Umbilical cord (tissue), 1 donor: ENCODE measurements at regions not wholly inside any gene's neighbourhood (a gene's known extent, or its start where the extent isn't known, plus 50 kb on each side); places are given as distances from the start of the nearest gene placed in this dataset.

Experiments used
- DNase-seq: peaks from one replicate; pipeline ENCODE4 v3.0.0-alpha.2; 2015; ENCODE audit warnings: low spot score

DNA sequence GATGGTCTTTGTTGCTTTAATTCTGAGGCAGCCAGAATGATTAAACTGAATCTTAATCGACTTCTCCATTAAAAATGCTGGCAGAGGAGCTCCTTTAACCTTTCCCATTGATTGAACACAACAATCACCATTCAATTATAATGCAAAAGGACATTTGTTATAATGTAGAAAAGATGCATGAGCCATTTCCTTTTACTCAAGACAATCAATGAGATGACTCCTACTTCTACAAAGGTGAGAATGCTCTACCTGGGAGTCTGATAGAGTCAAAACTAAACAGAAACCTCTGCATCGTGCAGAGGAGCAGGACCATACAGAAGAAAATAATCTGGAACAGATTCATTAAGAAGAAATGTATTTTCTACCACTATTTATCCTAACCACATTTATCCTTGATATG lies 253.6 kb upstream of the DACH1 start:
- DNase-seq = no peak

DNA sequence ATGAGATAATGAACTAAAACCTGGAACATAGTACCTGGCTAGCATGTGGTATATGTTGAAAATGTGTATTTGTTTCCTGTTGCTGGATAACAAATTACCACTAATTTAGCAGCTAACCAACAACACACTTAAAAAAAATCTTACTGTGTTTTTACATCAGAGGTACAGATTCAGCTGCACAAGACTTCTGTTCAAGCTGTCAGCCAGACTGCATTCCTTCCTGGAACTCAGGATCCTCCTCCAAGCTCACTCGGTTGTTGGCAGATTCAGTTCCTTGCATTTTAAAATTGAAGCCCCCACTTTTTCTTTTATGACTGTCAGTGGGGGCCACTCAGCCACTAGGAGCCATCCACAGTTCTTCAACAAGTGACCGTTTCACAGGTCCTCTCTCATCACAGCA lies 246.9 kb upstream of the DACH1 start:
- DNase-seq = no peak

DNA sequence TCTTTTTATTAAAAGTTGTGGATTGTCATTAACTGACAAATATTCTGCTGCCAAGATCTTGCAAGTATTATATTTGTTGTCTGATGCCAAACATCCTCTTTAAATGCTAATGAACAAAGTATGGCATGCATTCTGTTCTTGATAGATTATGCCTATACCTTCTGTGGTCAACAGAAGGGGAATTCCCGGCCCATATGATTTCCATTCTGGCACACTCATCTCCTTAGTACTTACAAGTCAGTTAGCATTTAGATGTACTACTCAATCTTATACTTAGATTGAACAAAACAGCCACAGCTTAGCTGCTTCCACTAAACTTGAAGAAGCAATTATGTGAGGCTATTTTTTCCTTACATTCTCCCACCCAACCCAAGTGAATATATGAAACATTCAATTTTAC lies 246.1 kb upstream of the DACH1 start:
- no peak for DNase-seq

DNA sequence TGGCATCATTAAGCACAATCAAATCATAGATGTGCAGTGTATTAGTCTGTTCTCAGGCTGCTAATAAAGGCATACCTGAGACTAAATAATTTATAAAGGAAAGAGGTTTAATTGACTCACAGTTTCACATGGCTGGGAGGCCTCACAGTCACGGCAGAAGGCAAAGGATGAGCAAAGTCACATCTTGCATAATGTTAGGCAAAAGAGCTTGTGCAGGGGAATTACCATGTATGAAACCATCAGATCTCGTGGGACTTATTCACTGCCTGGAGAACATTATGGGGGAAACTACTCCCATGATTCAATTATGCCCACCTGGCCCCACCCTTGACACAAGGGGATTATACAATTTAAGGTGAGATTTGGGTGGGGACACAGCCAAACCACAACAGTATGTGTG lies 245.2 kb upstream of the DACH1 start:
- no peak for DNase-seq

DNA sequence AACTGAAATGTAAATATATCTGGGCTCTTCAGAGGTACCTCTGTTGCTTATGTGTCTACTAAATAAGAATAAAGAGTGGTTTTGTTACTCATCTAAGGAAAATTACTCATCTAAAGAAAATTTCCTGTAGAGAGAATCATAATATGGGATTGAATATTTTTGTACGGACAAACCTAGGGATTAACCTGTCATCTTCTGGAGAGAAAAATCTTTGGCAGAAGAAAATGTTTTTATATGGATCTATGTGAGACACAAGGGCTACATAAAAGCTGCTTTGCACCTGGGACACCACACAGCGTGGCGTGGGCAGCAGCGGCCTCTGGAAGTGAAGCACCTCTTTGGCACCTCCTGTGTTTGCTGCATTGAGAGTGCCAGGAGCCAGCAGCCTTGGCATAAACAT lies 242.9 kb upstream of the DACH1 start:
- DNase-seq = no peak

DNA sequence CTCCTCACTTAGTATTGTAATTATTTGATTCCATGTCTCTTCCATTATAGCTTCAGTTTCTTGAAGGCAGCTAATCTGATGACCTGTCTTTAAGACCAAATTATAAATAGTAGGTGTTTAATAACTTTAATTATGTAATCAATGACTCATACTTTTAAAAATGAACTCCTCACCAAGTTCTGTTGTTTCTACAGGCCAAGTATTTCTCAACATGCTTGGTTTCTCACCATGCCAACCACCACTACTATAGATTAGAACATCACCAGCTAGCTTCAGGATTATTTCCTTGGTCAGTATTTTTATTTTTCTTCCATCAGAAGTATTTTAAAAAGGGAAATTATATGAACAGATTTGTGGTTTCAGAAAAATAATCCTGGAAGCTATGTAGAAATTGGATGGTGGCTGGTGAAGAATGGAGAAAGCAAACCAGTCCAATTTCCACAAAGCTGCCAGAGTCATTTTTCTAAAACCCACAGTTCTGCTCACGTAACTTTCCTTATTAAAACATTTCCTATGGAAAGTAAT lies 237.7 kb upstream of the DACH1 start:
- no peak for DNase-seq

DNA sequence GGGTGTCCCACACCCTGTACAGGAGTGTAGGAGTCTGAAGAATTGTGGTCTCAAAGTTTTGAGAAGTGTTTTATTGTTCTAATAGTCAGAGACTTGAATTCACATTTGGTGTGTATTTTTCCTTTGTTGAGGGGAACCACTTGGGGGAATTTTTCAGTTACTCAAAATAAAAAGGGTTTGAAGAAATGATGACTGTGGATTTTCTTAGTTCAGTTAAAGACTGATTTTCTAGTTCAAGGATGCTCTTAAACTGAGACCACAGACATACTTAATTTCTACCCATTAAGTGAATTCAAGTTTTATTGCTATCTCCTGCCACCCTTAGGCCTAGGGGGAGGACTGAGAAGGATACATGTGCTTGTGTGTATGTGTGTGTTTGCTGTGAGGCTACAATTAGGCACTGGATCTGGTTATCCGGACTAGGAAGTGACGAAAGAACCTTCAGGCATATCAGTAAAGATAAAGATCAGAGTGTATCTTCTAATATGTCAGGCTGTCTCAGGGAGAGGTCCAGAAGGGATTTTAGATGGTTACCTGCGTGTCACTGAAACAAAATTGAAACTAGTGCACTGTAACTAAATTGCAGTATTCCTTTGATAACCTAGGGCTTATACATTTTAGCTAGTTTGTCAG lies 234.9 kb upstream of the DACH1 start:
- DNase-seq = no peak

DNA sequence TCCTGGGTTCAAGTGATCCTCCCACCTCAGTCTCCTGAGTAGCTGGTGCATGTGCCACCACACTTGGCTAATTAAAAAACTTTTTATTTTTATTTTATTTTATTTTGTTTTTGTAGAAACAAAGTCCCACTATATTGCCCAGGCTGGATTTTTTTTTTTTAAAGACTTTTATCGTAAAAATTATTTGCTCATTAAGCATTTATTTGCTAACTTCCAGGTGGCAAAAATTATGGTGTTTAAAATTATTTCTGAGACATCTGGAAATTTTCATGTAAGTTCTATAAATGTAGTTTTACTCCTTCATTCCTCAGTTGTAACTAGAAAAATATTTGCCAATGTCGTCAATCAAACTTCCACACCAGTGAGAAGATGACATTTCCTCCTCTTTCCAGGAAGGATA lies 233.3 kb upstream of the DACH1 start:
- DNase-seq = no peak

DNA sequence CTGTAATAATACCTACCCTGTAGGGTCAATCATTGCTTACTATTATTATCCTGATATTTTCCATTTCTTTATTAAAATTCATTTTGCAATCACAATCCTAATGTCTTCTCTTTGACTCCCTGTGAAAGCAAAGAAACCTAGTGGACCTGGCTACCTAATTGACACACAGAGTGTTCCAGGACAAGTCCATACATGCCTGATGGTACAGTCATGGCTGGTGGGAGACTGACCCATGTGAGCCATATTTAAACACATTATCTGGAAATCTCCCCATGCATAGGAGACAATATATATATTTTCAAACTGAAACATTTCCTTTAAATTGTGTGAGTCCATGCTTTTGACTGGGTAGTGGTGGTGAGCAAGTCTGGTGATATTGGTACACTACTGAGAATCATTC lies 230.6 kb upstream of the DACH1 start:
- no peak for DNase-seq

DNA sequence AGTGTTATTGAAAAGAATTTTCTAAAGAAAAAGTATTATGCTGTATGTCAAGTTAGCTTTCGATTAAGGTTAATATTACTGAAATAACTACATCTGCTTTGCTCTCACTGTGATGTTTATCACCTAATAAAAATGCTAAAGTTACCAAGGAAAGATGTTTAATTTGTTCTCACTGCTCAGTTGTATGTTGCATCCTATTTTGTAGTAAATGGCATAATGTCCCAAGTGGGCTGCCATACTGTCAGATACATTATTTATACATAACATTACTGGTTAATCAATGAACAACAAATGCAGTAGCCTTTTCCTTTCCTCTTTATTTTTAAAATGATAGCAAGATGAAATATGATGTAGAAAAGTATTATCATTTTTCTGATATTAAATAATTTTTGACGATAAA lies 226.3 kb upstream of the DACH1 start:
- no peak for DNase-seq

DNA sequence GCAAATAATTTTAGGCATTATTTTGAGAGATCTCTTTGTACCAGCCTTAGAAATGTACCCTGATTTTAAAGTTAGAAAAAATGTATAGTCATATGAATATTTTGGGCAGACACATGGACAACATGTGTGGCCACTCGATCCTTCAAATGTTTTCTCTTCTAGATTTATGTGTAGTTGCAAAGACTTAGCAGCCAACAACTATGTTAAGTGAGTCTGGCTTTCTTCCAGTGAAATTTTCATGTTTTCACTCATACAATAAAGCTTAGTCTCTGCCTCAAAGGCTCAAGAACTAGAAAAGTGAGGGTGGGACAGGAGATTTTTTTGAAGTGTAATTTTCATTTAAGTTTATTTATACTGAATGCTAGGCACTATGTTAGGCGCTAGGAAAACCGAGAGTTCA lies 207.7 kb upstream of the DACH1 start:
- no peak for DNase-seq

DNA sequence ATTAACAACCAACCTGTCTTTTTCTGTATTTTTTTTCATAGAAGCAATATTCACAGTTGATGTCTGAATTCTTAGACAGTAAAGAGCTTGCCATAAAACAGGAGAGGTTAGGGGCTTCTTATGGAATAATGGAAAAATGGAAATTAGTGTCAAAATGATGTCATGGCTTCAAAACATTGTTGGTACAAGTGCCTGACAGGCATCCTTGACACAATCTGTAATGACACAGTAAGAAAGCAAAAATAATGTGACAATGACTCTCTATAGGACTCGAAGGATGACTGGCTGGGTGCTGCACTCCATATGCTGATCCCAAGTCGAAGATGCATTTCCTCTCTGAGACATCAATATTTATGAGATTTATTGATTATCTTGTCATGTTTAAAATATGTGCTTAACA lies 205.3 kb upstream of the DACH1 start:
- no peak for DNase-seq

DNA sequence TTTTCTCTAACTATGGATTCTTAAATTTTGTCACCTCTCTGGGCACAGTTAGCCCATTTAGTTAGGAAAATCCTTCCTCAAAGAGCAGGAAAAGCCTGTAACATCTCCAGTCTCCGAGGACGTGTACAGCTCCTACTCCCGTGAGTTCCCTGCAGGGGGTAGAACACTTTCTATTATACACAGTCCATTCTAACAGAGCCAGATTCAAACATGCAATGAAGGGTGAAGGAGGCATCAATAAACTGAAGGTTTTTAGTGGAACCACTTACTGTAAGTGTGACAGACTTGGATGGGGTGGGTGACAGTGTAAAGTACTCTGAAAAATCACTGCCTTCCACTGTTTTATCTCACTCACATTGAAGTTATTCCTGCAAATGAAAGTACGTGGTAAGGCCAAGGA lies 204.7 kb upstream of the DACH1 start:
- no peak for DNase-seq

DNA sequence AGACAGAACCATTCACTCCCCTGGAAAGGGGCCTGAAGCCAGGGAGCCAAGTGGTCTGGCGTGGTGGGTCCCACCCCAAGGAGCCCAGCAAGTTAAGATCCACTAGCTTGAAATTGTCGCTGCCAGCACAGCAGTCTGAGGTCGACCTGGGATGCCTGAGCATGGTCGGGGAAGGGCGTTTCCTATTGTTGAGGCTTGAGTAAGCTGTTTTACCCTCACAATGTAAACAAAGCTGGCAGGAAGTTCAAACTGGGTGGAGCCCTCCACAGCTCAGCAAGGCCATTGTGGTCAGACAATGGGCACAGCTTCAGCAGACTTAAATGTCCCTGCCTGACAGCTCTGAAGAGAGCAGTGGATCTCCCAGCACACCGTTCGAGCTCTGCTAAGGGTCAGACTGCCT lies 195.6 kb upstream of the DACH1 start:
- no peak for DNase-seq

DNA sequence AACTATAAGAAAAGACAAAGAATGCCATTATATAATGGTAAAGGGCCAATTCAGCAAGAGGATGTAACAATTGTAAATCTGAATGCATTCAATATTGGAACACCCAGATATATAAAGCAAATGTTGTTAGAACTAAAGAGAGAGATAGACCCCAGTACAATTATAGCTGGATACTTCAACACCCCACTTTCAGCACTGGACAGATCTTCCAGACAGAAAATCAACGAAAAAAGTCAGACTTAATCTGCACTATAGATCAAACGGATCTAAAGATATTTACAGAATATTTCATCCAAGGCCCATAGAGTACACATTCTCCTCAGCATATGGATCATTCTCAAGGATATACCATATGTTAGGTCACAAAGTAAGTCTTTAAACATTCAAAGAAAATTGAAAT lies 194.6 kb upstream of the DACH1 start:
- no peak for DNase-seq

DNA sequence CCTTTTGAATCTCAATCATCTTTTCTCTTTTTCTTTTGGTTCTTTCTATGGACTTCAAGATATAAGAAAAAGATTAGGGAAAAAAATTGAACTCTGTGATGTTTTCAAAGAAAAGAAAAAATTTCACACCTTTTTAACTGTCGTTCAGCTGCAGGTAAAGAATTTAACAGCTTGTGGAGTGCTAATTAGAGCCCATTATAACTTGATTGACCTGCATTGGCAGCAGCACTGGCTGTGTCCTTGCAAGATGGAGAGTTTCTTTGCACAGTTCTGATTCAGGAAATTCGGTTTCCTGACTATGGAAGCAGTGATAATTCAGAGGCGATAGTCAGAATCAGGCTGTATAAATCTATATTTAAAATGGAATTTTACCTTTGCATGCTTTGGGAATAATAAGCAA lies 183.2 kb upstream of the DACH1 start:
- no peak for DNase-seq

DNA sequence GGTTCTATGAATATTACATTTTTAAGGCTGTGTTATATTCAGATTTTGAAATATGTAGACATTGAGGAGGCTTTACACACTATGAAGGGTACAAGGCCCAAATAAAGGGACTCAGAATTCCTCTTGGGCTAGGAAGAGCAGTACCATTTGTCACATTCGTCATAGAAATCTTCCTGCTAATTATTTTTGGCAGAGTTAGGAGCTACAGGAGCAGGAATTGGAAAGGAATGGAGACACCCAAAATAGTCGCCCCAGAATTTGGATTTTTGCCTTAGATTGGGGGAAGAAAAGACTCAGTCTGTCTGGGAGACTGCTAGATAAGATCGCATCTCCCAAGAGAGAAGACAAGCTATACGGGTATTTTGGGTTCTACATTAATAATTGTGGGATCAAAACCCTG lies 176.4 kb upstream of the DACH1 start:
- DNase-seq = no peak

DNA sequence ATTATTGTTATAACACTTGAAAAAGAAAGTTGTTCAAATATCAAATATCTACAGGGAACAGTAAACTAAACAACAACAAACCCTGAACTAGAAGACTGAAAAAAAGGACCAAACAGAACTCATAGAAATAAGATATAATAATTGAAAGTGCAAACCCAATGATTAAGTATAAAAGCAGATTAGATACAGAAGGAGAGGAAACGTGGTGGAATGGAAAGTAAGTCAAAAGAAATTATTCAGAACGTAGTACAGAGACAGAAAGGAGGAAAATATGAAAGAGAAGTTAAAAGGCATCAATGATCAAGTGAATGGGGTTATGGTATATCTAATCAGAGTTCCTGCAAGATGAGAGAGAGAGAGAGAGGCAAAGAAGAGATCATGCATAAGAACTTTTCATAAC lies 174.2 kb upstream of the DACH1 start:
- DNase-seq = no peak

DNA sequence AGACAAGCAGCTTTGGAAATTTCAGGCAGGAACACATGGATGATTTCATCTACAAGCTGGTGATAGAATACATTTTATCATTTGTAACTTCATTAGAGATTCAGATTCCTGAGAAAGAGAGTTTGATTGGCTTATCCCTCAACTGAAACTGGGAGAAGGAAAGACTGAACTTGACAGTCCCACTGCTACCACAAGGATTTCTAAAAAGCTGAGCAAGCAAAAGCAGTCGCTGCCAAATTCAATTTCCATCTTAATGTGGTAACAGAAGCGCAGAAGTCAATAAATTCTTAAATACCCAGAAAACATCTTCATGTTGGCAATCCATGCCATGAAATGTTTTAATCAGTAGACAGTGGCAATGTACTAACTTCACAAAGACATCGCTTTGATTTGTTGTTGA lies 172.1 kb upstream of the DACH1 start:
- no peak for DNase-seq

DNA sequence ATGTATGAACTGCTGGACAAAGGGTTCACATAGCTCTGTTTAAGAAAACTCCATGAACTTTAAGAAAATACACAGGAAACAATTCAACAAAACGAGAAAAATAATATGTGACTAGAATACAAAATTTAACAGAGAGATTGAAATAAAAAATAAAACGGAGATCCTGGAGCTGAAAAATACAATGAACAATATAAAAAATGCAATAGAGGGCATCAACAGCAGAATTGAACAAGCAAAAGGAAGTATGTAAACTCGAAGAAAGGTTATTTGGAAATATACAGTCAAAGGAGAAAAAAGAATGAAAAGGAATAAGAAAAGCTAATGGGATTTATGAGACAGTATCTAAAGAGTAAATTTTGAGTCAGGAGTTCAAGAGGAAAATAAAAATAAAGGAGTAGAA lies 163.0 kb upstream of the DACH1 start:
- no peak for DNase-seq

DNA sequence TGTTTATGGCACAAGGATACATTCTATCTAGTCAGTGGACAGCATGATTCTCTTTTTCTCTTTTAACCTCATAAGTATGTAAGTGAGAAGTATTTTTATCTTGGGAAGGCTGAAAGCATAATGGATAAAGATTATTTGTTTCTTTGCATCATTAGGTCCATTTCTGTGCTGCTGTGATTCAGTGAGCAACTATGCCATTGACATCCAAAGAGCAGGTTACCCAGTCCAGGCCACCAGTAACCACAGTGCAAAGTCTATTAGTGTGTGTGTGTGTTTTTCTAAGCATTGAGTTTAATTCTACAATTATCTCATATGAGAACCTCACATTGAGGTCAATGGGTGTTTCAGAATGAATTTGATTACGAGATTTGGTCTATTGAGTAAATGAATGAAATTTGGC lies 158.8 kb upstream of the DACH1 start:
- no peak for DNase-seq

DNA sequence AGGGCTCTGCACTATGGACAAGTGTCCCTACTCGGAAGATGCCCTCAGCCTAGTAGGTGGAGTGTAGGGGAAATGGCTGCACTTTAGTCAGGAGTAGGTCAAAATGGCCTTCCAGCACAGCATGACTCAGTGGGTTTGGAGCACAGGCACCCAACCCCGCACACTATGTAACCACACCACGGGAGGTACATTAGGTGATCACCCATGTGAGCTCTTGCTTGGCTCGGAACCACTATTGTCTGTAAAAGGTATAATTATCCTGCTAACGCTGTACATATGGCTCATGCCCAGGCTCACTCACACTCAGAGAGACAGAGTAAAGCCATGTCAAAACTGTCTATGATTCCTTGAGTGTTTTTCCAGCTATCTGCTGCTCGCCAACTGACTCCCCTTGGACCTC lies 156.9 kb upstream of the DACH1 start:
- DNase-seq = no peak

DNA sequence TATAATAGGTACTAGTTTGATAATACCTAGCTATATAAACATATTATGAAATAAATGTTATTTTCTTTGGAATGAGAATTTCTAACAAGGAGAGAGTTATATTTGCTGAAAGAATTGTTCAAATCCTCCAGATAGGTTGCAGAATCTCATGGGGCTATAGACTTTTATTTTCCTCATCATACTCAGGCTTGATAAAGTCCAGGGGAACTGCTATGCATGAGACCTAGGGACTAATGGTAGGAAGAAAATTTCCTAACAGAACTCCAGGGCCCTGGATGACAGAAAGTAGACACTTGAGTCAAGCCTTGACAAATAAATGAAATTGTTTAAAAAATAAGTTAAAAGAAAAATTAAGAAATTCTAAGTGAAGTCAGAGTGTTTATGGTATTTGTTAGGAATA lies 138.5 kb upstream of the DACH1 start:
- no peak for DNase-seq

DNA sequence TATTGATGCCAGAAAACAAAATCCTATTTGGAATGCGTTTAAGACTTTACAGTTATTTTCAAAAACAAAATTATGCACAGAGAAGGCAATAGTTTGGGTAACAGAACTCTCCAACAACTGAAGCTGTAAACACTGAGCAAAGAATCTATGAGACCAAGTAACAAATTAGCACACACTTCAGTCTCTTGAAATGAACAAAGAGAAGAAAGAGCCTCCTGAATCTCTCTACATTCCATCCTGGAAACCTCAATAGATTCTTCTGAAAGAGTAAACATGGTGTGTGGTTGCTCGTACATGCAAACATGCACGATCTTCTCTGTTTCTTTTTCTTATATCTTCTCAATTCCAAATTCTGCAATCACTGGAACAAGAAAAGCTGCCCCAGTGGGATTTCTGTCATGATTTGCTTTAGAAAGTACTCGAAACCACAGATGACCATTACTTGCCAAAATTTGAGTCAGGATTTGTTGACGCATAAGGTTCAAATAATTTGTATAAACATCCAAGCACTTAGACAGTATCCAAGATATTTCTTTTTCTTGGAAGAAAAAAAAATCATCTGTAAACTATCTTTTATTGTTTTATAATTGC lies 137.9 kb upstream of the DACH1 start:
- no peak for DNase-seq
